Caki2 (cell line): ENCODE measurements at regions not wholly inside any gene's neighbourhood (a gene's known extent, or its start where the extent isn't known, plus 50 kb on each side); places are given as distances from the start of the nearest gene placed in this dataset.

Experiments
- DNase-seq: peaks from one replicate; pipeline ENCODE4 v3.0.0-alpha.2; 2015; ENCODE audit warnings: low read depth
- in situ Hi-C: cut with HindIII; loops from 2 replicates; pipeline ENCODE4 v1.10.0; 2016; ENCODE audit warnings: low sequenced_read_pairs, low pct_unique_long_range_greater_than_20kb, mixed read lengths

- in situ Hi-C loops = no loop called here
- no peak for DNase-seq
Observed at GRCh38 chr13:67833564-67833963, 603.4 kb upstream of the PCDH9 start.

- DNase-seq = no peak
- in situ Hi-C loops = no loop called here
Observed at GRCh38 chr13:67829641-67830040, 599.5 kb upstream of the PCDH9 start.

- in situ Hi-C loops = no loop called here
- DNase-seq = no peak
Observed at GRCh38 chr13:67827992-67828391, 597.9 kb upstream of the PCDH9 start.

- no peak for DNase-seq
- in situ Hi-C loops = no loop called here
Observed at GRCh38 chr13:67821606-67822005, 591.5 kb upstream of the PCDH9 start.

- in situ Hi-C loops = no loop called here
- no peak for DNase-seq
Observed at GRCh38 chr13:67806796-67807195, 576.7 kb upstream of the PCDH9 start.

- no peak for DNase-seq
- in situ Hi-C loops = no loop called here
Observed at GRCh38 chr13:67803118-67803517, 573.0 kb upstream of the PCDH9 start.

GRCh38 chr13:67792151-67792676 is 562.1 kb upstream of the PCDH9 start:
- no peak for DNase-seq
- in situ Hi-C loops = no loop called here

- in situ Hi-C loops = no loop called here
Observed at GRCh38 chr13:67791047-67791446, 560.9 kb upstream of the PCDH9 start.

GRCh38 chr13:67776151-67776550 is 546.0 kb upstream of the PCDH9 start:
- DNase-seq = no peak
- in situ Hi-C loops = no loop called here

More at GRCh38 chr13:67791047-67791446, 560.9 kb upstream of the PCDH9 start:
- DNase-seq = no peak

- DNase-seq = no peak
- in situ Hi-C loops = no loop called here
Observed at GRCh38 chr13:67775359-67775758, 545.2 kb upstream of the PCDH9 start.

- in situ Hi-C loops = no loop called here
- DNase-seq = no peak
Observed at GRCh38 chr13:67772807-67773453, 542.8 kb upstream of the PCDH9 start.

GRCh38 chr13:67771106-67771505 is 541.0 kb upstream of the PCDH9 start:
- DNase-seq = no peak
- in situ Hi-C loops = no loop called here

- in situ Hi-C loops = no loop called here
- no peak for DNase-seq
Observed at GRCh38 chr13:67769987-67770341, 539.8 kb upstream of the PCDH9 start.

- DNase-seq = no peak
- in situ Hi-C loops = no loop called here
Observed at GRCh38 chr13:67769063-67769986, 539.2 kb upstream of the PCDH9 start.

GRCh38 chr13:67763984-67764383 is 533.8 kb upstream of the PCDH9 start:
- DNase-seq = no peak
- in situ Hi-C loops = no loop called here

- no peak for DNase-seq
- in situ Hi-C loops = no loop called here
Observed at GRCh38 chr13:67763384-67763783, 533.2 kb upstream of the PCDH9 start.

GRCh38 chr13:67758975-67759374 is 528.8 kb upstream of the PCDH9 start:
- DNase-seq = no peak
- in situ Hi-C loops = no loop called here

GRCh38 chr13:67754012-67754411 is 523.9 kb upstream of the PCDH9 start:
- no peak for DNase-seq
- in situ Hi-C loops = no loop called here

- in situ Hi-C loops = no loop called here
Observed at GRCh38 chr13:67752759-67753158, 522.6 kb upstream of the PCDH9 start.

More at GRCh38 chr13:67752759-67753158, 522.6 kb upstream of the PCDH9 start:
- no peak for DNase-seq
